Calu3 (cell line): ENCODE measurements at regions not wholly inside any gene's neighbourhood (a gene's known extent, or its start where the extent isn't known, plus 50 kb on each side); places are given as distances from the start of the nearest gene placed in this dataset.

Experiments used
- BruUV-seq: library from RNA; stranded (reverse); fragments of 400-500 nt; replicated peaks from 2 replicates; lab custom pipeline; 2021; lab: Mats Ljungman, UMichigan
- CTCF ChIA-PET: fragments of 300-600 bp; sonication (Branson Sonifier 250); formaldehyde crosslinking; loops from one replicate; lab custom pipeline; 2022; ENCODE audit warnings: antibody characterized with exemption; lab: Charles Lee
- DNase-seq: peaks from one replicate; pipeline ENCODE4 v3.0.0; 2022
- H3K27ac Mint-ChIP-seq: one replicate; pipeline ENCODE4 v1.8.0; 2022; ENCODE audit warnings: mixed read lengths; ENCODE audit not compliant: unreplicated experiment
- H3K27me3 Mint-ChIP-seq: one replicate; pipeline ENCODE4 v1.8.0; 2022; ENCODE audit warnings: mixed read lengths; ENCODE audit not compliant: unreplicated experiment
- H3K36me3 Mint-ChIP-seq: one replicate; pipeline ENCODE4 v1.8.0; 2022; ENCODE audit warnings: mild to moderate bottlenecking, moderate library complexity, mixed read lengths; ENCODE audit not compliant: insufficient read depth, unreplicated experiment
- H3K4me1 Mint-ChIP-seq: one replicate; pipeline ENCODE4 v1.8.0; 2022; ENCODE audit warnings: mild to moderate bottlenecking, low read depth, mixed read lengths; ENCODE audit not compliant: unreplicated experiment
- H3K4me3 Mint-ChIP-seq: one replicate; pipeline ENCODE4 v1.8.0; 2022; ENCODE audit warnings: mild to moderate bottlenecking, low read depth, moderate library complexity, mixed read lengths; ENCODE audit not compliant: unreplicated experiment
- H3K9me3 Mint-ChIP-seq: one replicate; pipeline ENCODE4 v1.8.0; 2022; ENCODE audit warnings: low read depth, mixed read lengths; ENCODE audit not compliant: unreplicated experiment
- intact Hi-C: fragments of 100-400 bp; cut with micrococcal nuclease; formaldehyde crosslinking; loops from one replicate; pipeline ENCODE4 v1.10.0; 2022; ENCODE audit not compliant: unreplicated experiment
- TF ChIP-seq, protein P1 (sequence below): fragments of 200-600 bp; IDR thresholded peaks from one replicate; pipeline ENCODE4 v1.8.0; 2022; ENCODE audit warnings: antibody characterized with exemption; ENCODE audit not compliant: unreplicated experiment

DNA sequence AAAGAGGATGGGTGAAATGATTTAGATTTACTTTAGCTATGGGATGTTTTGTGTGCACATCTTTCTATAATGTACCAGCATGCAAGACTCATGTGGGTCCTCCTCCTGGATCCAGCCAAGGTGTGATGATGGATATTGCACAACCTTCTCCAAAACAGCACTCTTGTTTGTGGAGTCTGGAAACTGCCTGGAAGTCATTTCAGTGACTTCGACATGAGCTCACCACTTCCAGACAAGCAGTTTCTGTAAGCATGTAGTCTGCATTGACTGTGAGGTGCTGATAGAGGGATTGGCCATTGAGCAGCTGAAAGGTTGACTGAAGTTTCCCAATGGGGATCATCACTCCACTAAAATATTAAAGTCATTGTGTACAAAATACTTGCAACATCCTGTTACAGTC is 154.0 kb downstream of the TRIB2 start:
- no TSS peak for BruUV-seq
- H3K4me3 Mint-ChIP-seq: no peak overlapping the region
- TF ChIP-seq, protein P1, sequence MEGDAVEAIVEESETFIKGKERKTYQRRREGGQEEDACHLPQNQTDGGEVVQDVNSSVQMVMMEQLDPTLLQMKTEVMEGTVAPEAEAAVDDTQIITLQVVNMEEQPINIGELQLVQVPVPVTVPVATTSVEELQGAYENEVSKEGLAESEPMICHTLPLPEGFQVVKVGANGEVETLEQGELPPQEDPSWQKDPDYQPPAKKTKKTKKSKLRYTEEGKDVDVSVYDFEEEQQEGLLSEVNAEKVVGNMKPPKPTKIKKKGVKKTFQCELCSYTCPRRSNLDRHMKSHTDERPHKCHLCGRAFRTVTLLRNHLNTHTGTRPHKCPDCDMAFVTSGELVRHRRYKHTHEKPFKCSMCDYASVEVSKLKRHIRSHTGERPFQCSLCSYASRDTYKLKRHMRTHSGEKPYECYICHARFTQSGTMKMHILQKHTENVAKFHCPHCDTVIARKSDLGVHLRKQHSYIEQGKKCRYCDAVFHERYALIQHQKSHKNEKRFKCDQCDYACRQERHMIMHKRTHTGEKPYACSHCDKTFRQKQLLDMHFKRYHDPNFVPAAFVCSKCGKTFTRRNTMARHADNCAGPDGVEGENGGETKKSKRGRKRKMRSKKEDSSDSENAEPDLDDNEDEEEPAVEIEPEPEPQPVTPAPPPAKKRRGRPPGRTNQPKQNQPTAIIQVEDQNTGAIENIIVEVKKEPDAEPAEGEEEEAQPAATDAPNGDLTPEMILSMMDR: no peak
- no peak for DNase-seq
- no peak overlapping the region for H3K27ac Mint-ChIP-seq
- H3K36me3 Mint-ChIP-seq: no peaks in the 10 kb centered on the region
- intact Hi-C loops: no loop called here
- H3K9me3 Mint-ChIP-seq: peaks cover 11% of the 10 kb centered on the region
- H3K27me3 Mint-ChIP-seq: no peaks in the 10 kb centered on the region
- H3K4me1 Mint-ChIP-seq: no peaks in the 10 kb centered on the region
- CTCF ChIA-PET: no interaction called here

DNA sequence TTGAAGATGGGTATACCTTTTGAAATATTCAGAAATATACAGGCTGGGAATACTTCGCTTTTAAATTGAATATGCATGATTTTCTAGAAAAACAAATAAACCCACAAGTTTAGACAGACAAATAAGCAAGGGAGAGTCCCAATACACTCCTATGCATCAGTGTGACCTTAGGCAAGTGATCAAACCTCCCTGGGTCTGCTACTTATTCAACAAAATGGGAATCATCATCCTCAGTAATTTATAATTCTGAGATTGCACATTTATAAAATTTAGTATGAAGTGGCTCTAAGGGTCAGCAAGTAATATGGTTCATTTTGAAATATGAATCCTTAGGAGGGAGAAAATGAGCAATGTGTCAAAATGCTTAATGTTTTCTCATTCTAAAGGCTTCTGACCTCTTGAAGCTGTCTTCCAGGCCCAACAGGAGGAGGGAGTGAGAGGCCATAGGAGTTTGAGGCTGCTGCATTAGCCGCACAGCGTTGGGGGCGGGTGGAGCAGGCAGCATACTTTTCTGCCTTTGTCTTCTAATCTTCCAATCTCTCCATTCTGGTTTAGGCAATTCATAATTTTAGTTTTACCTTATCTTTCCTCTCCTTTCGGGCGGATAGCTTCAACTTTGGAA is 155.1 kb downstream of the TRIB2 start:
- TF ChIP-seq, protein P1: no peak
- H3K4me3 Mint-ChIP-seq: no peak overlapping the region
- intact Hi-C loops: no loop called here
- no peak overlapping the region for H3K27ac Mint-ChIP-seq
- no peak for DNase-seq
- BruUV-seq: no TSS peak
- no peaks in the 10 kb centered on the region for H3K36me3 Mint-ChIP-seq
- H3K9me3 Mint-ChIP-seq: peaks cover 11% of the 10 kb centered on the region
- no peaks in the 10 kb centered on the region for H3K27me3 Mint-ChIP-seq
- H3K4me1 Mint-ChIP-seq: no peaks in the 10 kb centered on the region
- CTCF ChIA-PET: no interaction called here

DNA sequence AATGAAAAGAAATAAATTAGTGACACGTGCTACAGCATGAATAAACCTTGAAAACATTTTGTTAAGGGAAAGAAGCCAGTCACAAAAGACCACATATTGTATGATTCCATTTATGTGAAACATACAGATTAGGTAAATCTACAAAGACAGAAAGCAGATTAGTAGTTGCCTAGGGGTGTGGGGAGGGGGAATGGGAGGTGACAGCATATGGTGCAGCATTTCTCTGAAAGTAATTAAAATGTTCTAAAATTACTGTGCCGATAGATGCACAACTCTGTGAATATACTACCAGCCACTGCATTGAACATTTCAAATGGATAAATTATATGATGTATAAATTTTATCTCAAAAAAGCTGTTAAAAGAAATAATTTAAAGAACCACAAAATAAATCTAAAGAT is 161.0 kb downstream of the TRIB2 start:
- CTCF ChIA-PET: no interaction called here
- no peak for DNase-seq
- no peaks in the 10 kb centered on the region for H3K27me3 Mint-ChIP-seq
- BruUV-seq: no TSS peak
- no peak overlapping the region for H3K4me3 Mint-ChIP-seq
- H3K27ac Mint-ChIP-seq: no peak overlapping the region
- intact Hi-C loops: no loop called here
- no peaks in the 10 kb centered on the region for H3K36me3 Mint-ChIP-seq
- H3K9me3 Mint-ChIP-seq: peaks cover 7% of the 10 kb centered on the region
- H3K4me1 Mint-ChIP-seq: no peaks in the 10 kb centered on the region
- TF ChIP-seq, protein P1: no peak

DNA sequence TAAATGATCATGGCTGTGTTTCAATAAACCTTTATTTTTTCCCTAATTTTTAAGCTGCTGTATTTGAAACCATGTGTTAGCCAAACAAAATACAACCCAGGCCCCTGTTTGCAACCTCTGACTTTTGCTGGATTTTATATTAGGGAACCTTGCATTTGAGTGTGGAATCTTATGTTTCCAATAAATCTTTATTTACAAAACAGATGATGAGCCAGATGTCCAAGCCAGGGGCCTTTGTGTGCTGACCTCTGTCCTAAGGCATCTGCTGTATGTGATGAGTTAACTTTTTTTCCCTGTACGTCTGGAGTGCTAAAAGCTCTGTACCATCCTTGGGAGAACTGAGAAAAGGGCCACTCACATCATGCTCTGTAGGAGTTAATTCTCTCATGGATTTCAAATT is 162.9 kb downstream of the TRIB2 start:
- no peak for DNase-seq
- Mint-ChIP-seq H3K4me1 (peaks cover 9% of the 10 kb centered on the region), H3K27ac (no peak overlapping the region), H3K36me3 (no peaks in the 10 kb centered on the region), H3K9me3 (peaks cover 6% of the 10 kb centered on the region), H3K27me3 (no peaks in the 10 kb centered on the region), H3K4me3 (no peak overlapping the region)
- TF ChIP-seq, protein P1: no peak
- BruUV-seq: no TSS peak
- intact Hi-C loops: no loop called here
- CTCF ChIA-PET: no interaction called here
